ENCODE measurements at regions not wholly inside any gene's neighbourhood (a gene's known extent, or its start where the extent isn't known, plus 50 kb on each side); places are given as distances from the start of the nearest gene placed in this dataset.

GRCh38 chr4:138488533-138488932 is 246.4 kb upstream of the SLC7A11 start:
- TF ChIP-seq, protein P1, sequence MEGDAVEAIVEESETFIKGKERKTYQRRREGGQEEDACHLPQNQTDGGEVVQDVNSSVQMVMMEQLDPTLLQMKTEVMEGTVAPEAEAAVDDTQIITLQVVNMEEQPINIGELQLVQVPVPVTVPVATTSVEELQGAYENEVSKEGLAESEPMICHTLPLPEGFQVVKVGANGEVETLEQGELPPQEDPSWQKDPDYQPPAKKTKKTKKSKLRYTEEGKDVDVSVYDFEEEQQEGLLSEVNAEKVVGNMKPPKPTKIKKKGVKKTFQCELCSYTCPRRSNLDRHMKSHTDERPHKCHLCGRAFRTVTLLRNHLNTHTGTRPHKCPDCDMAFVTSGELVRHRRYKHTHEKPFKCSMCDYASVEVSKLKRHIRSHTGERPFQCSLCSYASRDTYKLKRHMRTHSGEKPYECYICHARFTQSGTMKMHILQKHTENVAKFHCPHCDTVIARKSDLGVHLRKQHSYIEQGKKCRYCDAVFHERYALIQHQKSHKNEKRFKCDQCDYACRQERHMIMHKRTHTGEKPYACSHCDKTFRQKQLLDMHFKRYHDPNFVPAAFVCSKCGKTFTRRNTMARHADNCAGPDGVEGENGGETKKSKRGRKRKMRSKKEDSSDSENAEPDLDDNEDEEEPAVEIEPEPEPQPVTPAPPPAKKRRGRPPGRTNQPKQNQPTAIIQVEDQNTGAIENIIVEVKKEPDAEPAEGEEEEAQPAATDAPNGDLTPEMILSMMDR (IDR thresholded peaks at IDR 0.05; ENCODE audit: extremely low read depth in 1 of 2, insufficient read depth in 1 of 2, low read depth in 1 of 2, low read length in 2 of 2) = no peak
- TF ChIP-seq EZH2 (IDR thresholded peaks at IDR 0.05; ENCODE audit: borderline replicate concordance, low read depth, low read length, severe bottlenecking) = no peak
- no peak for TF ChIP-seq MYC (IDR thresholded peaks at IDR 0.05; ENCODE audit: low read depth, low read length)
- no peak for TF ChIP-seq MAX (IDR thresholded peaks at IDR 0.05; ENCODE audit: insufficient read depth, insufficient read length)
- TF ChIP-seq POLR2A (IDR thresholded peaks at IDR 0.05; ENCODE audit: low read depth, low read length) = no peak
- TF ChIP-seq POLR2AphosphoS5 (IDR thresholded peaks at IDR 0.05; ENCODE audit: insufficient read depth, low read depth, low read length) = no peak
- TF ChIP-seq JUN (IDR thresholded peaks at IDR 0.05; ENCODE audit: borderline replicate concordance, insufficient read depth, insufficient read length, low read depth) = no peak
- no peak for TF ChIP-seq GATA2 (IDR thresholded peaks at IDR 0.05; ENCODE audit: insufficient read depth, insufficient read length, low read depth, low read length)
